ENCODE measurements at regions not wholly inside any gene's neighbourhood (a gene's known extent, or its start where the extent isn't known, plus 50 kb on each side); places are given as distances from the start of the nearest gene placed in this dataset.
"Not testable (repeated sequence)": the region's sequence is repeated elsewhere in the genome, so short reads cannot be mapped to it uniquely, and the experiment has no call there.

GRCh38 chr14:83172363-83172762 lies 1638.7 kb upstream of the SEL1L start:
- Histone ChIP-seq H3K9me3 (ENCODE audit: low read depth) (no peaks in the 10 kb centered on the region), H3K27ac (no peak overlapping the region), H2AFZ (no peak overlapping the region), H3K4me3 (no peak overlapping the region), H4K20me1 (ENCODE audit: insufficient read depth, poor library complexity, severe bottlenecking) (no peaks in the 10 kb centered on the region), H3K4me1 (ENCODE audit: insufficient read depth) (no peaks in the 10 kb centered on the region), H3K79me2 (no peaks in the 10 kb centered on the region), H3K4me2 (no peak overlapping the region), H3K27me3 (no peaks in the 10 kb centered on the region), H3K36me3 (replicated peaks; ENCODE audit: insufficient read depth, low read depth) (no peaks in the 10 kb centered on the region), H3K9me2 (replicated peaks; ENCODE audit: insufficient read depth) (no peaks in the 10 kb centered on the region)
- 73% methylated on average over 2 of the region's 2 CpGs for WGBS (ENCODE audit: low lambda C conversion rate, missing lambda C conversion rate)
- no peak for TF ChIP-seq EZH2 (IDR thresholded peaks at IDR 0.05; ENCODE audit: borderline replicate concordance)
- no peak for TF ChIP-seq EZH2phosphoT487 (IDR thresholded peaks at IDR 0.05; ENCODE audit: low read depth, severe bottlenecking, unreplicated experiment)
- TF ChIP-seq CTCF (IDR thresholded peaks at IDR 0.05; ENCODE audit: poor library complexity) = no peak
- DNase-seq (ENCODE audit: low spot score) = no peak

GRCh38 chr14:83173687-83174086 lies 1640.0 kb upstream of the SEL1L start:
- Histone ChIP-seq H4K20me1 (ENCODE audit: insufficient read depth, poor library complexity, severe bottlenecking) (no peaks in the 10 kb centered on the region), H3K4me3 (no peak overlapping the region), H3K4me2 (no peak overlapping the region), H3K9me2 (replicated peaks; ENCODE audit: insufficient read depth) (no peaks in the 10 kb centered on the region), H3K27ac (no peak overlapping the region), H3K79me2 (no peaks in the 10 kb centered on the region), H3K27me3 (no peaks in the 10 kb centered on the region), H3K36me3 (replicated peaks; ENCODE audit: insufficient read depth, low read depth) (no peaks in the 10 kb centered on the region), H3K4me1 (ENCODE audit: insufficient read depth) (no peaks in the 10 kb centered on the region), H2AFZ (no peak overlapping the region), H3K9me3 (ENCODE audit: low read depth) (no peaks in the 10 kb centered on the region)
- no peak for DNase-seq (ENCODE audit: low spot score)
- no peak for TF ChIP-seq CTCF (IDR thresholded peaks at IDR 0.05; ENCODE audit: poor library complexity)
- no peak for TF ChIP-seq EZH2 (IDR thresholded peaks at IDR 0.05; ENCODE audit: borderline replicate concordance)
- no peak for TF ChIP-seq EZH2phosphoT487 (IDR thresholded peaks at IDR 0.05; ENCODE audit: low read depth, severe bottlenecking, unreplicated experiment)

- 94% methylated on average over 5 of the region's 5 CpGs for WGBS (ENCODE audit: low lambda C conversion rate, missing lambda C conversion rate)
- Histone ChIP-seq H3K9me2 (replicated peaks; ENCODE audit: insufficient read depth) (no peaks in the 10 kb centered on the region), H3K4me2 (no peak overlapping the region), H3K79me2 (no peaks in the 10 kb centered on the region), H3K36me3 (replicated peaks; ENCODE audit: insufficient read depth, low read depth) (no peaks in the 10 kb centered on the region), H3K4me3 (no peak overlapping the region), H2AFZ (no peak overlapping the region), H3K27ac (no peak overlapping the region), H4K20me1 (ENCODE audit: insufficient read depth, poor library complexity, severe bottlenecking) (no peaks in the 10 kb centered on the region), H3K9me3 (ENCODE audit: low read depth) (no peaks in the 10 kb centered on the region), H3K27me3 (no peaks in the 10 kb centered on the region), H3K4me1 (ENCODE audit: insufficient read depth) (no peaks in the 10 kb centered on the region)
- DNase-seq (ENCODE audit: low spot score) = no peak
- TF ChIP-seq EZH2phosphoT487 (IDR thresholded peaks at IDR 0.05; ENCODE audit: low read depth, severe bottlenecking, unreplicated experiment) (no peak), CTCF (IDR thresholded peaks at IDR 0.05; ENCODE audit: poor library complexity) (no peak), EZH2 (IDR thresholded peaks at IDR 0.05; ENCODE audit: borderline replicate concordance) (no peak)
Measured at GRCh38 chr14:83184531-83184930, 1650.9 kb upstream of the SEL1L start.

GRCh38 chr14:83188311-83188710 lies 1654.7 kb upstream of the SEL1L start:
- H3K4me2 ChIP-seq; H4K20me1 ChIP-seq (ENCODE audit: insufficient read depth, poor library complexity, severe bottlenecking); H2AFZ ChIP-seq; DNase-seq (ENCODE audit: low spot score); H3K4me3 ChIP-seq; H3K9me2 ChIP-seq (replicated peaks; ENCODE audit: insufficient read depth); H3K36me3 ChIP-seq (replicated peaks; ENCODE audit: insufficient read depth, low read depth); H3K27ac ChIP-seq; H3K9me3 ChIP-seq (ENCODE audit: low read depth); H3K27me3 ChIP-seq; H3K79me2 ChIP-seq; H3K4me1 ChIP-seq (ENCODE audit: insufficient read depth): not testable (repeated sequence)
